ENCODE measurements at regions not wholly inside any gene's neighbourhood (a gene's known extent, or its start where the extent isn't known, plus 50 kb on each side); places are given as distances from the start of the nearest gene placed in this dataset.
"Not testable (repeated sequence)": the region's sequence is repeated elsewhere in the genome, so short reads cannot be mapped to it uniquely, and the experiment has no call there.

GRCh38 chr5:57720656-57721055 is 238.0 kb upstream of the ACTBL2 start:
- no peak for DNase-seq

GRCh38 chr5:57719216-57719615 is 236.6 kb upstream of the ACTBL2 start:
- no peak for DNase-seq

DNA sequence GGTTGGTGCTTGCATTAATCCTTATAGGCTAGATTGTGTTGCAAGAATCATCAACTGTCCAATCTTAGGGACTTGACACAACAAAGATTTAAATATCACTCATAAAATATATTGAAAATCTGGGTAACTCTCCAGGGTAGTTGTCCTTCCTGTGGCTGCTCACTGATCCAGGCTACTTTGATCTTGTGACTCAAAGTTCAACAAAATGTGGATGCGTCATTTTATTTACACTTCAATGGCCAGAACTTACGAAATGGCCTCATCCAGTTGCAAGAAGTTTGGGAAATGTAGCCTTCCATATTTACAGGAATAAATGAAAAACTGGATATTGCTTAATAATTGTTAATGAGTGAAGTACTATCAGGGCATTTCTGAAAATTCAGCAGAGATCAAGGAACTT is 235.5 kb upstream of the ACTBL2 start:
- no peak for DNase-seq

DNA sequence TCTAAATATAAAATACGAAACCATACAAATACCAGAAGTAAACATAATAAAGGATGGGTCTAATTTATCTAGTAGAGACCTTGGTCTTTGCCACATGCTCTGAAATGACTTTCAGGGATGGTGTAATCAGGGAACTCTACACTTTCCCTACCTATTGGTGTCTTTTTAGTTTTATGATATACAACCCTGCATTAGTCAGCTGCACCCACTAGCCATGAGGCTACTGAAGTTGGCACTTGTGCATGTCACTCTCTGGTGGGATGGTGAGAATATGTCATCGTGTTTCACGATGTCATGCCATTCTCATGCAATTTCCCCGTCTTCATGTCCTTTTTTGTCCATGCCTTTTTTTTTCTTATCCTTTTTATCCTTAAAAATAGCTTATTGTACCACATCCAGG is 234.9 kb upstream of the ACTBL2 start:
- DNase-seq = no peak

GRCh38 chr5:57716661-57717060 is 234.1 kb upstream of the ACTBL2 start:
- no peak for DNase-seq

DNA sequence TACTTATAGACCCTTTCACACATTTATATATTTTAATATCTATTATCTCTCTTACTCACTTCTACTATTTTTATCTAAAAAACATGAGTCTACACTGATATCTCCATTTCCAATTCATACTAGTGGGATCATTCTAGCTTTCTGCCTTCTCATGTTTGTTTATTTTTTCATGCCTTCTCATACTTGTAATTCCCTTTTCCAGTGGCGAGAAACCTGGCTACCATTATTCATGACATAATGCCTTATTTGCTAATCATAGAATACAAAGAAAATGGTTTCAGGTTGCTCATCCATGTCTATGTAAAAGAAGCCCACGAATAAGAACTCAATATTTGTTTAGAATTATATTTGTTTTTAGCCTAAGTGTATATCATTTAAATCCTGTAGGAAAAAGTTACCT is 232.7 kb upstream of the ACTBL2 start:
- DNase-seq = no peak

- not testable (repeated sequence) for DNase-seq
Measured at GRCh38 chr5:57713535-57713934, 230.9 kb upstream of the ACTBL2 start.

GRCh38 chr5:57711946-57712345 is 229.3 kb upstream of the ACTBL2 start:
- no peak for DNase-seq

GRCh38 chr5:57711471-57711870 is 228.9 kb upstream of the ACTBL2 start:
- DNase-seq = no peak

DNA sequence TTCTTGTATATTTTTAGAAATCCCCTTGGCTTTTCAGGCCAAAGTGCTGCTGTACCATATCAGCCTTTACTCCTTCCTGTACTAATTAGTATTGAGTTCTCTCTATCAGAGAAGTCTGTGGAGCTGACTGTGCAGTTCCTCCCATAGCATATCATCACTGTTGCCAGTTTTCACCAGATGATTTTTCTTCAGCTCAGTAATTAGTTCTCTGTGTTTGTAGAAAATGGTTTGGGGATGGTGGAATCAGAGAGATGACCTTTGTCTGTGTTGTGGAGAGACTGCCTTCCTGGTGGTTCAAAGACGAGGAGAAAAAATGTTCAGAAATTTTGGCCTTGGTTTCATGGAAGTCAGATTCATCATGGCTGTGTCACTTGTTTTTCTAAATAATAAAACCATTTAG is 227.5 kb upstream of the ACTBL2 start:
- no peak for DNase-seq

DNA sequence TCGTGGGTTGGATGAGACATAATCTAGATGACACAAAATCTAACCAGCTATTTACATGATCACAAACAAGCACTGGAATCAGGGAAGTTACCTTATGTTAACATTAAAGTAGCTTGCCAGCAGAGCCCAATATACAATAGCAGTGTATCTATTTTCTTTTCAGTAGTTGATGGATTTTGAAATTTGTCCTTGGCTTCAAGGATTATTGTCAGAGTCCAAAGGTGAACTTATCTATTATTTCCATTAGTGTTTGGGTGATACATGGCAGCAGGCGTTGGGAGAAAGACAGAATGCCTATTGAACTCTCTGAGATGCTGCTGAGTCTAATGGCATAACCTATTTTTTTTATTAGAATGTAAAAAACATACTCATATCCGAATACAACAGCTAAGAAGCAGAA is 223.2 kb upstream of the ACTBL2 start:
- no peak for DNase-seq

DNA sequence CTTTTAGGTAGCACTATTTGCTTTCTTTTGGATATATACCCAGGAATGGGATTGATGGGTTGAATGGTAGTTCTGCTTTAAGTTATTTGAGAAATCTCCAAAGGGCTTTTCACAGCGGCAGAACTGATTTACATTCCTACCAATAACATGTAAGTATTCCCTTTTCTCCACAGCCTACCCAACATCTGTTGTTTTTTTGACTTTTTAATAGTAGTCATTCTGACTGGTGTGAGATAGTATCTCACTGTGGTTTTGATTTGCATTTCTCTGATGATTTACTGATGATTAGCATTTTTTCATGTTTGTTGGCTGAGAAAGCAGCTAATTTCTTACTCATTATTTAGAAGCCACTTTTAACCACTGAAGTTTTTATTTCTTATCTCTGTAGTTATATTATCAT is 221.1 kb upstream of the ACTBL2 start:
- no peak for DNase-seq

DNA sequence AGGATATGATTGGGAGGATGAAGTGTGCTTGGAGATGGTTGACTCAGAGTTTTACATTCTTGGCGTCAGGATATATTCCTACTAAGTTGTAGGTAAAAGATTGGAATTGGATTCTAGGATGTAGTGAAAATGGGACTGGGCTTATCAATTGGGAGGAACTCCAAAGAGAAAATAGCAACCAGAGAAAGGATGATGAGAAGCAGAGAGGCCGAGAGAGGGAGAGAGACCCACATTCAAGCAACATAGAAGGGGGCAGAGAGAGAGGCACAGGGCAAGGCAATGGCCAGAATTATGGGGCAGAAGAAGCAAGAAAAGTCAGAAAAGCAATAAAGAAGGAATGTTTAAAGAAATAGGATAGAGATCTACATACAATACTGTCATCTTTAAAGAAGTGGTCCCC is 217.9 kb upstream of the ACTBL2 start:
- no peak for DNase-seq

- no peak for DNase-seq
Measured at GRCh38 chr5:57700072-57700471, 217.5 kb upstream of the ACTBL2 start.

DNA sequence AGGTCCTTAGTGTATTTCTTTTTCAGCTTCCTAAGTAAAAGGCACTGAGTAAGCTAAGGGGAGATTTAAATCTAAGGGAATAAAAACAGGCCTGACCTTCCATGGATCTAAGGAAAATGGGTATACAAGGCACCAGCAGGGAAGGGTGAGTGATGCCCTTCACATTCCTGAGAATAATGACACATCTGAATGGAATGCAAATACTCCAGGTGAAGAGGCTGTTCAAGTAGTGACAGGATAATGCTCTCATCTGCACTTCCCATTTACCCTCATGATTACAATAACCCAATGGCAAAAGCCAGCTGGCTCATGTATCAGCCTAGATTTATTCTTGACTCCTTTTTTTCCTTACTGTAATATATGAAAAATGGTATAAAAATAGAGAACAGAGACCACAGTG is 216.2 kb upstream of the ACTBL2 start:
- no peak for DNase-seq

DNA sequence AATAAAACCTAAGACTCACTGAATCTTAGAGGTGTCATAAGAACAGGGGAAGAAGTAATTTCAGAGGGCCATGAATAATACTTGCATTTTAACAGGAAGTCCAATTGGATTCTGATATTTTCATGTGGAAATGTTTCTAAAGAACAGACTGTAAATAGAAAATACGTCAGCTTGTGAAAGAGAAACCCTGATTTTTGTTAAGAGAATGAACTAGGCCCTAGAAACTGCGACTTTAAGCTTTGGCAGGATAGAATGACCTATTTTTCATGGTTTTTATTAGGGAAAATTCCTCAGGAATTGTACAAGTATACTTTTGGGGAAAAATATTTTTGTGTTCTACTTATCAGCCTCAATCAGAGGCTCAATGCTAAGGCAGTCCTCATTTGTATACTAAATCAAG is 215.5 kb upstream of the ACTBL2 start:
- DNase-seq = no peak

DNA sequence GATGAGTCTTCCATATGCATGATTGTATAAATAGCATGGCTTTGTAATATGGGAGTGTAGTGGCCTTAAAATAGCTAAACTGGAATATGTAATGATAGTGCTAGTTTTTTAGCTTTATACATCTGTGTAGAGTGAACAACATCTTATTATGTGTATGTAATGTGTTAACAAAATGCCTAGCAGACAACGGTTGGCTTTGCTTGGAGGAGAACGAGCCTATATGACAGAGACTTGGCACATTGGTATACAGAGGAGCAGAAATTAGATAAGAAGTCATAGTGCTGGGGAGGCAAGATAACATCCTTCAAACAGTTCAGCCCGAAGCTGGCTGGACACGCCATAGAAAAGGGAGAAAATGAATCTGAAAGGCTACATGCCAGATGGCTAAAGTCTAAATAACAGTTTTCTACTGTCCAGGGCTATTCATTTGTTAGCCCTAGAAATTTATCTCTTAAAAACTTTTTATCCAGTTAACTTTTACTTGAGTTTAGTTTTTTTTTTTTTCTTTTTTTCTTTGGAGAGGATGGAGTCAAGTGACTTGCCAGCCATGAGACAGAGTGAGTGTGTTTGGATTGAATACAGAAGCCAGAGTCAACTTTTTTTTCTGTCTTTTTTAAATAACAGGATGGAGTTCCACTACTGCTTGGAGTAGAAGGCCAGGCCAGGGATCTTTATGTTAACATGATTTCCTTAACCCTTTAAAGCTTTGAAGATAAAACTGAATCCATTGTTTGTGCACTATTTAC is 214.4 kb upstream of the ACTBL2 start:
- no peak for DNase-seq

DNA sequence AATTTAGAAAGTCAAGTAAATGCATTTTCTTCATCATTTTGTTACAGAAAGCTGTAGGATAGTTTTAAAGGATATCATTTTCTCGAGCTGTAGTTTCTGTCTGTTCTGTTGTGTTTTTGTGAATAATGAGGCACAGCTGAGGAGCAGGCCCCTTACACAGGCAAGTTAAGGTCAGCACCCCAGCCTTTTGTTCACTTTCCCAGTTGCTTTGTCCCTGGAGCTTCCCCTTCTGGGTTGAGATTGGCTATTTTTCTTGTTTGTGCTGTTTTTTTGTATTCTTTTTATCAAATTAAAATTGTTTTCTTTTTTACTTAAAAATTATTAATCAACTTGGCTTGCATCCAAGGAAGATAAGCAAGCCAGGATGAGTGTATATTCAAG is 213.8 kb upstream of the ACTBL2 start:
- DNase-seq = no peak

- DNase-seq = no peak
Measured at GRCh38 chr5:57695706-57696388, 213.2 kb upstream of the ACTBL2 start.

DNA sequence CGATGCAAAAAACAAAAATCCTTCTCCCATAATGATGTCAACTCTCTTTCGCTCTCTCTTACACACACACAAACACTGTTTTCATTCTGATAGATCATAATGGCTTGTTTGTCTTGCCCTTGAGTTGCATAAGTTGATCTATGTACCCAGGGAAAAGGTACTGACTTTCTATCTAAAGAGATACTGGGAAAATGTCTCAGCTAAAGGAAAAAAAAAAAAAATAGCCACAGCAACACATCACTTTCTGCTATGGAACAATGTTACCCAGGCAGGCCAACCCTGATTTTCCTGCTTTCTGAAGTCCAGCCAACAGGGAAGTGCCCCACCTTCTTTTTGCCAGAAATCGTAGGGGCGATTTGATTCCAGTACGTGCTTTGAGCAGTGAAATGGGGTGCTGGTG is 212.6 kb upstream of the ACTBL2 start:
- DNase-seq = no peak

GRCh38 chr5:57693488-57694305 is 211.1 kb upstream of the ACTBL2 start:
- DNase-seq = no peak

GRCh38 chr5:57692582-57693487 is 210.2 kb upstream of the ACTBL2 start:
- DNase-seq = no peak

DNA sequence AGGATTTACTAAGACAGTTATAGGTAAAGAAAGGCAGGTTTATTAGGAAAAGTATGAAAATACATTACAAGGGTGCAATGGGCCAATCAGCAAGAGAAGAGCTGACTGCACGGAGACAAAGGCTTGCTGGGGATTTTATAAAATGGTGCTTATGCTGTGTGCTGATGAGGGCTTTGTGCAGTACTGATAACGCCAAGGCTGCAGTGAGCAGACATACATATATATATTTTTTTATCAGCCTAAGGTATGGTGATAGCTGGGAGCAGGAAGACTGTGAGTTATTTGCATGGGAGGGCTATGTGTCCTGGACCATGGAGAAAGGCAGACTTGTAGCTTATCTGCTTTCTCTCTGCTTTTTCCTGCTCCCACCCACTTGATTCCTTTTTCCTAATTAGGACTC is 208.1 kb upstream of the ACTBL2 start:
- no peak for DNase-seq
